ENCODE measurements at regions not wholly inside any gene's neighbourhood (a gene's known extent, or its start where the extent isn't known, plus 50 kb on each side); places are given as distances from the start of the nearest gene placed in this dataset.

- DNase-seq (ENCODE audit: low read depth), result no peak
Measured at GRCh38 chr4:130600706-130601105, 1504.8 kb downstream of the C4orf33 start.

DNA sequence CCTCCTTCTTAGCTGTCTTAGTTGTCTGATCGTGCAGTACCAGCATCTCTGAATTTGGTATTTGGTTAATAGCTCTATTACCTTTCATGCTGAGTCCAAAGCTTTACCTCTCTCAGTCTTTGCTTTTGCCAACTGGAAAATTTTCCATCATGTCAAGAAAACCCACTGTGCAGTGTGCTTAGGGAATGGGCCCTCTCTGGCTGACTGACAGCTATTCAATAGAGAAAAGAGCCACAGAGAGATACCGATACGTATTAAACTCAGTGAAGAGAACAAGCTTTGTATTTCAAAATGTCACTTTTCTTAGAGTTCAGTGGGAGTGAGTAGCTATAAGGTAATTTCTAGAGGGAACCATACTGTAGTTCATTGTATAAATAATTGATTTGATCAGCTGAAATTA lies 1507.1 kb downstream of the C4orf33 start:
- DNase-seq (ENCODE audit: low read depth), result no peak

DNA sequence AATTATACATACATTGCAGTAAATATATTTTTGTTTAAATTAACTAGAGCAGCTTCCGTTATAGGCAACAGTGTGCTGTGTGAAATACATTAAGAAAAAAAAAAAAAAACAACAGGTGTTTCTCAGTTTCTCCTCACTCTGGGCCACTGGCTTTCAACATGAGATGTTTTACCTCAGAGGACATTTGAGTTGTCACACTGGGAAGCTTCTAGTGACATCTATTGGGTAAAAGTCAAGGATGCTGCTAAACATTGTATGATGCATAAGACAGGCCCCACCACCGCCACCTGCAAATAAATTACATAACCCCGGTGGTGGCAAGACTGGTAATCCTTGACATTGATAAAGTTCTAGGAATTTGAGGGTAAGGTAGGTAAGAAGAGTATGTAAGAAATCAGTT lies 1512.2 kb downstream of the C4orf33 start:
- no peak for DNase-seq (ENCODE audit: low read depth)

- no peak for DNase-seq (ENCODE audit: low read depth)
Measured at GRCh38 chr4:130628531-130628930, 1532.6 kb downstream of the C4orf33 start.

- peak; percentile 1 for DNase-seq (ENCODE audit: low read depth)
Measured at GRCh38 chr4:130632731-130633604, 1537.0 kb downstream of the C4orf33 start.

- DNase-seq (ENCODE audit: low read depth), result no peak
Measured at GRCh38 chr4:130636486-130636885, 1540.5 kb downstream of the C4orf33 start.

DNA sequence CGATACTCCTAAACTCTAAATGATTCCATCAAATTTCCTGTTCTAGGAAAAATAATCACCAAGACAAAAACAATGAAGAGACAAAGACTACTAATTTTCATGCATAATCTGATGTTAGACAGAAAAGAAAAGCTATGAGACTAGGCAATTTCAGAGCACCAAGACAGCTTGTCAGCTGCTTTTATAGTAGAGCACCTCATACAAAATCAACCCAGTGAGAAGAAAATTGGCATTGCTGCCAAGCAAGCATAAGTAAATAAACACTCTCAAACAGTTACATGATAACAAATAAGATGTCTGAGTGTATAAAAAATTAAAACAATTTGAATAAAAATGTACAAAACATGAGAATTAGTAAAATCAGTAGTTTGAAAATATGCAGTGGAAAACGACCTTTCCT lies 1544.6 kb downstream of the C4orf33 start:
- DNase-seq (ENCODE audit: low read depth), result no peak

DNA sequence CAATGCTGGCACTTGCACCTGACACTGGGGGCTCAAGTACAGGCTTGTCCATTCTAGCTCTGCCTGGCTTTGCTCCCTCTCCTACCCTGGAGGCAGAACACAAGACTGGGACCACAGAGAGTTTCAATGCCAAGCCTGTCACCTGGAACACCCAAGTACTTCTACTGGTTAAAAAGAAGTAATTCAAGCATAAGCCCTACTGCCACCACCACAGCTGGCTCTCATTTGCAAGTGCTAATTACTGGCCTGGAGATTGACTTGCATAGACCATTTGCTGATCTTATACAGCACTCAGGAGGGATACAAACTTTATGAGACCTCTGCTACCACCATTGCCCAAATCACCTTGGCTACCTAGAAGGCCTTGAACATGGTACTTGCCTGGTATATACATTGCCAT lies 1550.9 kb downstream of the C4orf33 start:
- DNase-seq (ENCODE audit: low read depth), result no peak

DNA sequence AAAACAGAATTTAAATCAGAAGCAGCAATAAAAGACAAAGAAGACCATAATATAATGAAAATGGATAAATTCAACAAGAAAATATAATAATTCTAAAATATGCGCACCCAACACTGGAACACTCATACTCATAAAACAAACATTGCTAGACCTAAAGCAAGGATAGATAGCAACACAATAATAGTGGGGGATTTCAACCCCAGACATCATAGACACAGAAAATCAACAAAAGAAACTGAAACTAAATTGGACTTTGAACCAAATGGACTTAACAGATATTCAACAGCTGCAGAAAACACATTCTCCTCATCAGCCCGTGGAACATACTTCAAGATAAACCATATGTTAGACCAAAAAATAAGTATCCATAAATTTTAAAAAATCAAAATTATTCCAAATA lies 1552.6 kb downstream of the C4orf33 start:
- no peak for DNase-seq (ENCODE audit: low read depth)

- DNase-seq (ENCODE audit: low read depth), result no peak
Measured at GRCh38 chr4:130653842-130654241, 1557.9 kb downstream of the C4orf33 start.

GRCh38 chr4:130659320-130659719 lies 1563.4 kb downstream of the C4orf33 start:
- no peak for DNase-seq (ENCODE audit: low read depth)

DNA sequence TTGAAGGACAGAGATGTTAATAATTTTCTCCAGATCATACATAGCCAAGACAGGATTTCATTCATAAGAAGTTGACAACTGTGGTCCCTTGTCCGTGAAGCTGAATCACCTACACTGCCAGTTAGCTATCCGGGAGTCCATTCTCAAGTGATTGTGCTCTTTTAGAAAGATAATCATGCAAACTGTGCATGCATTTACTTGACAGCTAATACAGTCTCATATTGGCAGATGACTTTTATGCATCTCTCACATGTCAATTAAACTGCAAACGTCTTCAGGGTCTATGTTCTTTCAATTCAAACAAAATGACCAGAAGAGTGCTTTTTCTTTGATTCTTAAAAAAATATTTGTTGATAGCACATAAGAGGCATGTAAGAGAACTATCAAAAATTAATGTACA lies 1572.9 kb downstream of the C4orf33 start:
- no peak for DNase-seq (ENCODE audit: low read depth)

DNA sequence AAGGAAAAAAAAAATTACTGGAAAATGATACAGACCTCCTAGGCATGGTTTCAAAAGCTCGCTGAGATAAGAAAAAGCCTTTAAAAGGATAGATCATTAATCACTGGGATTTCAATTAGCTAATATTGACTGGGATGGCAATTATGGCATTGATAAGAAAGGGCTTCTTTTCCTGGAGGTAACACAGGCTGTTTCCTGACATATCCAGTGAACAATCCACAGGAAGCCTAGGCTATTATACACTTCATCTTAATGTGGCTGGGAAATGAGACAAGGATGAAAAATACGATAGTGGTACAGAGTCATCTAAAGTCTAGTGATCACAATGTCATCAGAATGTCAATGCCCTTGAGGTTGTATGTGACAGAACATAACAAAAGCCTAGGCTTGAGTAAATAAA lies 1579.3 kb downstream of the C4orf33 start:
- no peak for DNase-seq (ENCODE audit: low read depth)

- no peak for DNase-seq (ENCODE audit: low read depth)
Measured at GRCh38 chr4:130689181-130689580, 1593.2 kb downstream of the C4orf33 start.

DNA sequence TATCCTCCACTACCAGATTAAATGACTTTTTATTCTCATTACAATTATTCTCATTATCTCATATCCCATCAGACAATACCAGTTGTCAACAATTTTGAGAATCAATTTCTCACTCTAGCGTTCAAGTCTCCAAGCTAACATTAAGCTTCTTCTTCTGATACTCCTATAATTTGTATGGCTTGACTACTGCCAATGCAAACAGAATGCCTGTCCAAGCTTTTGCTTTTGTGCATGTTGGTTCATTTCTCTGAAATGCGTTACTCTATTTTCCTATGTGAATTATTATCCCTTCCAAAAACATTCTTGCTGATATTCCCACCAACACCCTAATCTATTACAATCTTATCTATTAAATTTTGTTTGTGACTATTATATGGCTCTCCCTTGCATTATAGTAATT lies 1602.3 kb downstream of the C4orf33 start:
- no peak for DNase-seq (ENCODE audit: low read depth)

DNA sequence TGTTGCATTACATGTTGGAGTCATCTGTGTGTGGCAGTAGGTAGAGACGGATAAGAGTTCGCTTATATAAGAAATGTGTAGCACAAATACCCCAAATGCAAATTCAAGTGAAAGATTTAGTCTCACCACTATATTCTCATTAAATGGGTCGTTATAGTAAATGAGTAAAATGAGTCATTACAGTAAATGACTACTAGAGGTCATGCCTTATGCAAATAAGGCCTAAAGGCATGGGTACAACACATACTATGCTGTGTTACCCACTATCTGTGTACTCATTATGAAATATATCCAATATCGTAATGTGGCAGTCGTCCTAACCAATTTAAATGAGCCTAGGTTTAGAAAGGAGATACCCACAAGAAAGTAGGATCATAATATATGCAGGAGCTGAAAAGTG lies 1603.1 kb downstream of the C4orf33 start:
- no peak for DNase-seq (ENCODE audit: low read depth)

- no peak for DNase-seq (ENCODE audit: low read depth)
Measured at GRCh38 chr4:130703211-130703935, 1607.4 kb downstream of the C4orf33 start.

DNA sequence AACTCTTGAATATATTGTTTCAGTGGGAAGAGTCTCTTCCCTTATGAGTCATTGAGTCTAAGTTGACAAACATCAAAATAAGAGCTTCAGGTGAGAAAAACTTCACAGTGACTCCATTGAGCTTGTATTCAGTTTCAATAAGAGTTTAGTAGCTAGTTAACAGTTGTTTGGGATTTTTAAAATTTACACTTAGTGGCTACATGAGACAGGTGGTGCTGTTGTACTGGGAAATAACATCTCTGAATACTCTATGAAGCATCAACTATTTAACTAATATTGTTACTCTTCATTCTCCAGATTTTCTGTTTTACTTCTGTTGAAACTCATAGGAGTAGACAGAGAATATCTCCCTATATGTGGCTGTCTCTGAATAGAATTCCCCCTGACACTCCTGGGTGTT lies 1609.1 kb downstream of the C4orf33 start:
- no peak for DNase-seq (ENCODE audit: low read depth)

DNA sequence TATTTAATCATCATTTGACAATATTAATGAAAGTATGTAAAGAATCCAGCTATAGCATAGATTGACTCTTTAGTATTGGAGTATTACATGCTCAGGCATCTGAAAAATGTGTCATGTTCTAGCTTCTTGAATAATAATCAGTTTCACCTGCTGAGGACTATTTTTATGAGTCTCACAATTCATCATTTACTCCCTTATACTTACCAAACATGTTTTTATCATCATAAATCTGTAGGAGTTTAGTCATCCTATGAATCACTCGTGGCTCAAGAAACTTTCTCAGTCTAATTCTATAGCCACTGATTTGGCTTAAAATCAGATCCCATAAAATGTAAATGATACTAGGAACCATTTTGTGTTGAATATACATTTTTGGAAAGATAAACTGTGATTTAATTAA lies 1616.1 kb downstream of the C4orf33 start:
- no peak for DNase-seq (ENCODE audit: low read depth)

DNA sequence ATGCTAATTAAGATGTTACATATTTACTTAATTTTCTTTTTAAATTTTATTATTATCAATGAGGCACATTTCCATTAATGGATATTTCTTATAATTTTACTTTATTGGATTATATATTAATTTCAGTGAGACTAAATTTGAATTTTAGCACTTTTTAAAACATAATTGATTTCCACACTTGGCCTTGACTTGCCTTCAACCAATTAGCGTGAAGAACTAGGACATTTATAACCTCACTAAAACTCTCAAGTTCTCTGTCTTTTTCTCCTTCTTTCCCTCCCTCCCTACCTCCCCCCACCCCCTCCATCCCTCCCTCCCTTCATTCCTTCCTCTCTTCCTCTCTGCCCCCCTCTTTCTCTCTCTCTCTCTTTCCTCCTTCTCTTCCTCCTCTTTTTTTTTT lies 1618.1 kb downstream of the C4orf33 start:
- DNase-seq (ENCODE audit: low read depth), result no peak

DNA sequence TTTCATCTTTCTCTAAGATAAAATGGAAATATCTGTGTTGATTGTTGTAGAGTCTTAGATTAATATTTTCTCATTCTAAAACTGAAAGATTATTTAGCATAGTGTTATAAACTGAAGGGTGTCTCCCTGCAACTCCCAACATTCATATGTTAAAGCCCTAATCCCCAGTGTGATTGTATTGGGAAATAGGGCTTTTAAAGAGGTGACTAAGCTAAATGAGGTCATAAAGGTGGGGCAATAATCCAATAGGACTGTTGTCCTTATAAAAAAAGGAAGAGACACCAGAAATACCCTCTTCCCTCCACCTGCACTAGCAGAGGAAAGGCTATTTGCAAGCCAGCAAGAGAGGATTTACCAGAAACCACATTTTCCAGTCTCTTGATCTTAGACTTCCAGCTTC lies 1626.4 kb downstream of the C4orf33 start:
- no peak for DNase-seq (ENCODE audit: low read depth)

DNA sequence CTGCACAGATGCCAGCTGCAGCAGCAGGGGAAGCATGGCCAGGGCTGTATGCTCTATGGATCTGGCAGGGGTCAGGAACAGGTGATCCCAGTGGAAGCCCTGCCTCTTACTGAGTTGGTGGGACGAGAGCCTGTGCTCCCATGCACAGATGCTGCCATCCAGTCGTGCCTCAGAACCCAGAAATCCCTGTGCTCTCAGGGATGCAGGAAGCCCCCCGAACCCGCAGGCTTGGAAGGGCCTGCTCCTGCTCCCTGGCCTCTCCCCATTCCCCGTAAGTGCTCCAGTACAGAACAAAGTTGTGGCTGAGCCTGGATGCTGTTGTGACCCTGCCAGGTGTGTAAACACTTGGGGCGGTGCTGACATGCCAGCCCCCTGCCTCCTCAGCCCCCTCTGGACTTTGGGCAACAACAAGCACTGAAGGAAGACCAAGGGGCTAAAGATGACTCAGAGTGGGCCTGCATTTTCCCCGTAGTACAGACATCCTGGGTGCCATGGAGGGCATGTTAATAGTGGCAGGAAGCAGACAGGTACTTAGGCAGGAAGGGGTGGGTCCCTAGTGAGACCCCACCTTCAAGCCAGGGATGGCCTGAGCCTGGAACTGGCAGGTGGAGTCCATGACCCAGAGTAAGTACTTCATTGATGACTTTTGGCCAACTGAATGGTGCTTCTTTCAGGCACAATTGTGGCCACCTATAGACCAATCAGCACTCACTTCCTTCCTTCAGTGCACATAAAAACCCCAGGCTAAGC lies 1640.7 kb downstream of the C4orf33 start:
- DNase-seq (ENCODE audit: low read depth), result no peak
